HG03196 (cell line): ENCODE measurements at regions not wholly inside any gene's neighbourhood (a gene's known extent, or its start where the extent isn't known, plus 50 kb on each side); places are given as distances from the start of the nearest gene placed in this dataset.

ENCODE experiments used
- ATAC-seq: cut with Tn5 transposase; IDR thresholded peaks from one replicate; pipeline ENCODE4 v1.9.1; 2021; ENCODE audit not compliant: unreplicated experiment

DNA sequence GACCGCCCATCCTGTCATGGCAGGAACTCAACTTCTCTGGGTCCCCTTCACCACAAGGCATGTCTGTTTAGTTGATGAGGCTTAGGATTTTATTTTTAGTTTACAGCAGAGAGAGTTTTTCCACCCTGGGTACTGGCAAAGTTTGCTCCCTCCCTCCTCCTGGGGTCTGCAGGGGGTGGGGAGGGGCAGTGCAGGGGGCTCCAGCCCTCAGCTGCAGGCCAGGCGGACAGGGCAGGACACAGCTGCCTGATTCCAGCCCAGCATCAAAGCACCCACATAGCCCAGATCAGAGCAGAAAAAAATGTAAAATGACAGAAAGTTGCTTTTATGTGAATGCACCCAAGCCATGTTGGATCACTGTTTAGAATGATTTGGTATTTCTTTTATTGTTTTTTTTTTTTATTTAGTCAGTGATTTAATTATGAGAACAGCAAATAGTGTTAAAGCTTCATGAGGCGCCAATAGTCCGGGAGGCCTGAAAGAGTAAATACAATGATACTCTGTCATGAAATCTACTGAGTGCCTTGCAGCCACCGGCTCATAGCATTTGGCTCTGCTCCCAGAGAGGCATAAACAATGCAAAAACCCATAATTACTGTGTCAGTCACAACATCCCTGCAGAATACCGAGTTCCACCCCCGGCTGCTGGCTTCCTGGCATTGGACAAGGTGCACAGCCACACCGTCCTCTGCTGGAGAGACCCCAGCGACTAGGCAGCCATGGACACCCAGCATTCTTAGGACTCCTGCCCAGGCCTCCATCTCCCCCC, 923.5 kb downstream of the UQCRFS1 start:
- no peak for ATAC-seq

- no peak for ATAC-seq
These were observed 924.2 kb downstream of the UQCRFS1 start for GRCh38 chr19:28288572-28289264.

DNA sequence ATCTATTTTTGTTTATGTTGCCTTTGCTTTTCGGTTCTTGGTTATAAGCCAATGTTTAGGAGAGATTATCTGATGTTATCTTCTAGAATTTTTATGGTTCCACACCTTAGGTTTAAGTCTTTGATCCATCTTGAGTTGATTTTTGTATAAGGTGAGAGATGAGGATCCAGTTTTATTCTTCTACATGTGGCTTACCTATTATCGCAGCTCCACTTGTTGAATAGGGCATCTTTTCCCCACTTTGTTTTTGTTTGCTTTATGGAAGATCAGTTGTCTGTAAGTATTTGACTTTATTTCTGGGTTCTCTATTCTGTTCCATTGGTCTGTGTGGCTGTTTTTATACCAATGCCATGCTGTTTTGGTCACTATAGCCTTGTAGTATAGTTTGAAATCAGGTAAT, 927.0 kb downstream of the UQCRFS1 start:
- no peak for ATAC-seq

DNA sequence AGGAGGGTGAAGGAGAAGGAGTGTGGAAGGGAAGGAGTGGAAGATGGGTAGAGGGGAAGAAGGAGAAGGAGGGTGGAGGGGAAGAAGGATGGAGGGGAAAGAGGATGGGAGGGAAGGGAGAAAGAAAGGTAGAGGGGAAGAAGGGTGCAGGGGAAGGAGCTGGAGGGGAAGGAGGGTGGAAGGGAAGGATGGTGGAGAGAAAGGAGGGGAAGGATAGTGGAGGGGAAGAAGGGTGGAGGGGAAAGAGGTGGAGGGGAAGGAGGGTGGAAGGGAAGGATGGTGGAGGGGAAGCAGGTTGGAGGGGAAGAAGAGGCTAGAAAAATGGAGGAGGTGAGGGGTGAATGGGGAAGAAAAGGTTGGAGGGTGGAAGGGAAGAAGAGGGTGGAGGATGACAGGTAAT, 927.9 kb downstream of the UQCRFS1 start:
- ATAC-seq, result no peak

- no peak for ATAC-seq
These were observed 928.6 kb downstream of the UQCRFS1 start for GRCh38 chr19:28284389-28284788.

DNA sequence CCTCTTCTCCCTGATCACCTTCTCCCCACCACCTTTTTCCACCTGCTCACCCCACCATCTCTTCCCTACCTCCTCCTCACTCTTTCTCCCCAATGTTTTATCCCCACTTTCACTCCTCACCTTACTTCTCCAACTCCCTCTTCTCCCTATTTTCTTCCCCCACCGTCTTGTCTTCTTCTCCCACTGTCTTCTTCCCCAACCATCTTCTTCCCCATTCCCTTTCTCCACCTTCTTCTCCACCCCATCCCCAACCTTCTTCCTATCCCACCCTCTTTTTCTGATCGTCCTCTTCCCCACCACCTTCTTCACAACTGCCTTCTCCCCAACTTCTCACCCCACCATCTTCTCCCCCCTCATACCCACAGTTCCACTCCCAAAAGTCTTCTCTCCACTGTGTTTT, 929.4 kb downstream of the UQCRFS1 start:
- no peak for ATAC-seq

DNA sequence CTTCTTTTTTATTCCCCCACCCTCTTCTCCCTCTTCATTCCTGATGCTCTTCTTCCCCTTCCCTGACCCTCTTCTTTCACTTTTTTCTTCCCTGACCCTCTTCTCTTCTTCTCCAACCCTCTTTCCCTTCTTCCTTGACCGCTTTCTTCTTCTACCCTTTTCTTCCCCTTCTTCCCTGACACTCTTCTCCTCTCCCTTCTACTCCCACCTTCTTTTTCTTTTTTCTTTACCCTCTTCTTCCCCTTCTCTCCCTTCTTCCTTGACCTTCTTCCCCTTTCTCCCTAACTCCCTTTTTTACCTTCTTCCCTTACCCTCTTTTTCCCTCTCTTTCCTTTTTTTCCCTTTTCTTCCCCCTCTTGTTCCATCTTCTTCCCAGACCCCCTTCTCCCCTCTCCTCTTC, 931.3 kb downstream of the UQCRFS1 start:
- no peak for ATAC-seq

DNA sequence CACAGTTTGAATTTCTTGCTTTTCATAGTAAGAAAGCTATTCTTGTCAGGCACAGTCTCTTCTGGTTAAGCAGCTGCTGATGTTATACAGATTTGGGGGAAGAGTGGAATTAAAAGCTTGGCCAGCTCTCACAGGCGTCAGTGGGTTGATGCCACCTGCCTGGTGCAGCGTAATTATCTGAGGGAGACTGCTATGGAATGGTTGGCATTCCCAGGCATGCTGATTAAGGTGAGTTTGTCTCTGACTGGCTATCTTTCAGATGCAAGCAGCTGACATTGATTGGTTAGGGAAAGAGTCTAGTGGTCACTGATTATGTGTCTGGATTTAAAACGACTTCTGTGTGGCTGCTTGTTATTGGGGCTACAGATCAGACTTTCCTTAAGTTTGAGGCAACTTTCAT, 948.4 kb downstream of the UQCRFS1 start:
- ATAC-seq, result no peak

DNA sequence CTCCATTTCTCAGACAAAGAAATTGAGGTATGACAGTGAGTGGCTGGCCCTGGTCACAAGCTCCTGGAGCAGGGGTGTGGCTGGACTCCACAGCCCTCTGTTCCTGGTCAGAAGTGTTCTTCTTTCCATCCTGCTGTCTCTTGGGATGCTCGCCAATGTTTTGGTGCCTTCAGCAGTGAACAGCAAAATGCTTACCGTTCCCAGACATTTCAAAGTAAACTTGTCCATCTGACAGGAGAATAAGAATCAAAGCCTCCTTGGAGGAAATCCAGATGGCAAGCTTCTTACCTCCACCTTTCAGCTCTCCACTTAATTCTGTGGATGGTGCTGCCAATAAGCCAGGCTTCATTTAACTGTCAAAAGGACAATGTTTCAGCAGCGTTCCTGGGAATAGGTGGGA, 954.1 kb downstream of the UQCRFS1 start:
- no peak for ATAC-seq

DNA sequence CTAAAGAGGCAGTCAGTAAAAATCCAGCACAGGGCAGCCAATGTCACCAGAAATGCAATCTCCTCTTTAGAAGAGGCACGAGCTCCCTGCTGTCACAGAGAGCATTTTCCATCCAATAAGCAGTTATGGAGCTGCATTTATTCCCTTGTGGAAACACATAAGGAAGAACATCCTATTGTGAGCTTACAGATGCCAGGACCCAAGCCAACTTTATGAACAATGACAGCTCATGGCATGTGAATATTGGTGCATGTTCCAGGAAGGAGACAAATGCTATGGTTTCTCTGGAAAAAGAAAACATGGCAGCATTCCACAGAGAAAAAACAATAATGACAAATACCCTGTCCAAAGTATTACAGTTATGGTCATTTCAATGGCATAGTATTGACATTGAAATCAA, 955.6 kb downstream of the UQCRFS1 start:
- no peak for ATAC-seq

DNA sequence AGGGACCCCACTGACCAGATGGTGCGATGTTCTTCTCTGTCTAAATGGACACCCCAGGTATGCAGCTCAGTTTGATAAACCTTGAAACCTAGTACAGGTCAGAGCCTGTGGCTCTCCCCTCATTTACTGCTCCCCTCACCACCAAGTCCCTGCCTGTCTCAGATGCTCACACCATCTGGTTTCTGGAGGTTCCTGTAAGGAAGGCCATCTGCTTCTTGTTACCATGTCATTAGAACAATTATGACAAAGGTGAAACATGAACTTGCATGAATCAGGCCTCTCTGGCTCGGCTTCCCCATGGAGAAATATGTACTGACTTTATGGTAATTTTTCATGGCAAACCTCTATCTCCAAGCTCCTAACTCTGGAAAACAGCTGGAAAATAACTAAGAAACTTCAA, 965.7 kb downstream of the UQCRFS1 start:
- ATAC-seq, result no peak

GRCh38 chr19:28245937-28246336, 967.0 kb downstream of the UQCRFS1 start:
- no peak for ATAC-seq

DNA sequence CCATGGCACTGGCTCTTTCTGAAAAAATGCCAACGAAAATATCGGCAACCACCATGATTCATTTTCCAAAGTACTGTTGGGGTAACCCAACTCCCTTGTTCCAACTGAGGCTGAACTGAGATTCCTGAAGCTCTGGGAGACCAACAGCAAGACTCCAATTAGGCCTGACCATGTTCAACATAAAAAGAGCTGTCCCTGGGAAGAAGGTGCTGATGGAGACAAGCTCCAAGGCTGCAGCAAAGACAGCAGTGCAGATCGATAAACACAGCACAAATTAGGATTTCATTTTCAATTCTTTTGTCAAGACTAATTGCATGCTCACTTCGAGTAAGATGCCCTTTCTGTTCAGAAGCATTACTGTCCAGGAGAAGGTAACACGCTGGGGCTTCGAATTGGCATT, 968.0 kb downstream of the UQCRFS1 start:
- ATAC-seq, result no peak

DNA sequence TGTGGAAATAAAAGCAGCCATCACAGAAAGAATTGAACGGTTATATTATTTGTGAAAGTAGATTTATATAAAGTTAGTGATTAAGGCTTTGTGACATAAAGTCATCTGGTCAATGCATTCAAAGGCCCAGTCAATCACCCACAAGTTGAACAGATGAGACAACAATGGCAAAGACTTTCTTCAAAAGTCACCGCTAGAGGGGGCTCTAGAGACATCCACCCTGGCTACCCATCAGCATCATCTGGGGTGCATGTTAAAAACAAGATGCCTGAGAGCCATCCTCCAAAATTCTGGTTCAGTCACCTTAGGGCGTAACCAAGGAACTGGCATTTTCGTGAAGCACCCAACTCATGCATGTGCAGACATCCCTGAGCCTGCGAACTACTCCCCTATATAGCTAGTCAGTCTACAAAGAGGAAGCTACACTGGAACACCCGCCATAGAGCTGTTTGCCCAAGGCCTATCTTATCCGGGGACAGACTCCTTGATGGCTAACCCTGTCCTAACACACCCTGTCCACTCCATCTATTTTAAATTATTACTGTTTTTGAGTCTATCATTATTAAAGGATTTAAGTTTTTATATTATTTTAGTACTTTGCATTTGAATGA, 970.5 kb downstream of the UQCRFS1 start:
- ATAC-seq, result no peak

GRCh38 chr19:28239270-28239669, 973.7 kb downstream of the UQCRFS1 start:
- no peak for ATAC-seq

DNA sequence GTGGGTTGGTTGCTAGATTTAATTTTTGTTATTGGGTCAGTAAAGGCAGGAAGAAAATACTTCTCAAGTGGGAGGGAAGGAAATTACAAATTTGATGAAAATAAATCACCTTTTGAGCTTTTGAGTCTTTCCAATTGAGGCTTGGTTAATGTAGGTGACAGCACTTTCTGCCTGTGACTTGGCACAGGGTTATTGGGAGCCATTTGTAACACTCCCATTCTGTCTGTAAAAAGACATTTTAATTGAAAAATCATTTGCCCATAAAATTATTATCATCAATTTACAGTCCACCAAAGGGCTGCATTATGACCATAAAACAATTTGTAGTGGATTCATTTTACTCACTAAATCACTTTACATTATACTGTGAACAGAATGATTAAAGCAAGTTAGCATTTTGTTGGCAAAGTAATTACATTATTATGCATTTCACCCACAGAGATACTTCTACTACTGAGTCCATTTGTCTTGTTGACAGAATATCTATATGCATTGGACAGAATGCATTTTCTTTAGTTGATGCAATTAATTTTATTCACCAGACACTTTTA, 974.6 kb downstream of the UQCRFS1 start:
- ATAC-seq, result no peak

GRCh38 chr19:28235606-28236125, 977.3 kb downstream of the UQCRFS1 start:
- ATAC-seq, result no peak

GRCh38 chr19:28234637-28235036, 978.3 kb downstream of the UQCRFS1 start:
- no peak for ATAC-seq

DNA sequence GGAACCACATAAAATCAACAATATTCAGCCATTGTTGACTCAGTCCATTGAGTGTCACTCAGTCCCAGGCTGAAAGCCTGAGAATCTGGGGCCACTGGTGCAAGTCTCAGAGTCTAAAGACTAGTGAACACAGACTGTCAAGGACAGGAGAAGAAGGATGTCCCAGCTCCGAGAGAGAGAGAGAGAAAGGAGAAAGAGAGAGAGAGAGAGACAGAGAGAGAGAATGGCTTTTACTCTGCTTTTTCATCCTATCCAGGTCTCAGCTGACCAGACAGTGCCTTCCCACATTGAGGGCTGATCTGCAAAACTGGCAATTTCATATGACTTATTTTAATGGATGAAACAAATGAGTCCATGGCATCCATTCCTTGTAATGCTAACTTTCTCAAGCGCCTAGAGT, 984.1 kb downstream of the UQCRFS1 start:
- ATAC-seq, result no peak

- ATAC-seq, result no peak
These were observed 988.5 kb downstream of the UQCRFS1 start for GRCh38 chr19:28224441-28224840.

GRCh38 chr19:28221736-28222135, 991.2 kb downstream of the UQCRFS1 start:
- ATAC-seq, result no peak

DNA sequence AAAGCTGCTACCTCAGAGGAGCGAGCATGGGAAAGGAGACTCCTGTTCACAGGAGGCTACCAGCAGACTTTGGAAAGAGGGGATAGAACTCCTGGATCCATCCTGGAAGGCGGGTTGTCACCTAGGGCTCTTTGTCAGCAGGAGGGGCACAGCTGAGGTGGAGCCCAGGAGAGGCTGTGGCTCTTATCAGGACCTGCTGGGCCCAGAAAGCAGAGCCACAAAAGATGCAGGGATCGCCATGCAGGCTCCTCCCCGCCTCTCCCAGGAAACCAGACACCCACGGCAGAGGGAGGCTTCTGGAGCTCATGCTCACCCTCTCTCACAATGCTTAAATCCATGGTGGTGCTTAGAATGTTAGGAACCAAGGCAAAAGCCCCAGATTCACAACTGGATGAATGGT, 994.2 kb downstream of the UQCRFS1 start:
- ATAC-seq, result no peak
